Uterus (tissue), 2 donors: ENCODE measurements at regions not wholly inside any gene's neighbourhood (a gene's known extent, or its start where the extent isn't known, plus 50 kb on each side); places are given as distances from the start of the nearest gene placed in this dataset.

ENCODE experiments used
- POLR2A ChIP-seq, 2 donors: fragments of 450-650 bp; IDR thresholded peaks; one replicate each; pipeline ENCODE4 v1.6.1; 2016; ENCODE audit warnings: antibody characterized with exemption in 2 of 2, mild to moderate bottlenecking in 1 of 2, moderate library complexity in 1 of 2
- TF ChIP-seq, protein P1 (sequence below), 4 experiments: fragments of 200-600 bp in 2 of 4; fragments of 450-650 bp in 2 of 4; sonication (generic) in 2 of 4; IDR thresholded peaks; one replicate each; pipeline ENCODE4 v1.5.1; 2016 to 2019; ENCODE audit warnings: antibody characterized with exemption in 4 of 4, mild to moderate bottlenecking in 2 of 4, moderate library complexity in 1 of 4

DNA sequence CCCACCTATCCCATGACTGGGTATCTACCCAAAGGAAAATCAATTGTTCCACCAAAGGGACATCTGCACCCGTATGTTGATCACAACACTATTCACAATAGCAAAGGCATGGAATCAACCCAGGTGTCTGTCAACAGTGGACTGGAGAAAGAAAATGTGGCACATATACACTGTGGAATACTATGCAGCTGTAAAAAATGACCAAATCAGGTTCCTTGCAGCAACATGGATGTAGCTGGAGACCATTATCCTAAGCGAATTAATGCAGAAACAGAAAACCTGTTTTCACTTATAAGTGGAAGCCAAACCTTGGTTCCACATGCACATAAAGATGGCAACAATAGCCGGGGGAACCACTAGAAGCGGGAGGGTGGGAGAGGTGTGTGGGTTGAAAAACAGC is 228.6 kb downstream of the UQCRFS1 start:
- TF ChIP-seq, protein P1, sequence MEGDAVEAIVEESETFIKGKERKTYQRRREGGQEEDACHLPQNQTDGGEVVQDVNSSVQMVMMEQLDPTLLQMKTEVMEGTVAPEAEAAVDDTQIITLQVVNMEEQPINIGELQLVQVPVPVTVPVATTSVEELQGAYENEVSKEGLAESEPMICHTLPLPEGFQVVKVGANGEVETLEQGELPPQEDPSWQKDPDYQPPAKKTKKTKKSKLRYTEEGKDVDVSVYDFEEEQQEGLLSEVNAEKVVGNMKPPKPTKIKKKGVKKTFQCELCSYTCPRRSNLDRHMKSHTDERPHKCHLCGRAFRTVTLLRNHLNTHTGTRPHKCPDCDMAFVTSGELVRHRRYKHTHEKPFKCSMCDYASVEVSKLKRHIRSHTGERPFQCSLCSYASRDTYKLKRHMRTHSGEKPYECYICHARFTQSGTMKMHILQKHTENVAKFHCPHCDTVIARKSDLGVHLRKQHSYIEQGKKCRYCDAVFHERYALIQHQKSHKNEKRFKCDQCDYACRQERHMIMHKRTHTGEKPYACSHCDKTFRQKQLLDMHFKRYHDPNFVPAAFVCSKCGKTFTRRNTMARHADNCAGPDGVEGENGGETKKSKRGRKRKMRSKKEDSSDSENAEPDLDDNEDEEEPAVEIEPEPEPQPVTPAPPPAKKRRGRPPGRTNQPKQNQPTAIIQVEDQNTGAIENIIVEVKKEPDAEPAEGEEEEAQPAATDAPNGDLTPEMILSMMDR (IDR thresholded peaks at IDR 0.05): no peak
- no peak for TF ChIP-seq POLR2A (IDR thresholded peaks at IDR 0.05)
